IPS-18c (cell line): ENCODE measurements at regions not wholly inside any gene's neighbourhood (a gene's known extent, or its start where the extent isn't known, plus 50 kb on each side); places are given as distances from the start of the nearest gene placed in this dataset.
A peak's percentile ranks its signal among the peaks of the same experiment; 100 is the strongest.

Experiments used
- H3K4me3 ChIP-seq: 2 replicates; pipeline ENCODE4 v1.7.0; 2013; ENCODE audit warnings: low read depth, mild to moderate bottlenecking, low read length, moderate library complexity; ENCODE audit not compliant: insufficient read depth
- H3K9me3 ChIP-seq: one replicate; pipeline ENCODE4 v1.6.1; 2013; ENCODE audit warnings: mild to moderate bottlenecking, low read length, moderate library complexity; ENCODE audit not compliant: control insufficient read depth, insufficient read depth

- H3K9me3 ChIP-seq: no peaks in the 10 kb centered on the region
- H3K4me3 ChIP-seq: no peak overlapping the region
These were observed 728.8 kb upstream of the RBFOX1 start for GRCh38 chr16:6603780-6604325.

- H3K4me3 ChIP-seq: no peak overlapping the region
- no peaks in the 10 kb centered on the region for H3K9me3 ChIP-seq
These were observed 730.2 kb upstream of the RBFOX1 start for GRCh38 chr16:6602405-6602804.

GRCh38 chr16:6600167-6600566 lies 732.5 kb upstream of the RBFOX1 start:
- H3K4me3 ChIP-seq: no peak overlapping the region
- no peaks in the 10 kb centered on the region for H3K9me3 ChIP-seq

GRCh38 chr16:6593799-6594198 lies 738.8 kb upstream of the RBFOX1 start:
- no peaks in the 10 kb centered on the region for H3K9me3 ChIP-seq
- no peak overlapping the region for H3K4me3 ChIP-seq

- H3K4me3 ChIP-seq: no peak overlapping the region
These were observed 756.0 kb upstream of the RBFOX1 start for GRCh38 chr16:6576606-6577005.

GRCh38 chr16:6576113-6576512 lies 756.5 kb upstream of the RBFOX1 start:
- no peak overlapping the region for H3K4me3 ChIP-seq
- no peaks in the 10 kb centered on the region for H3K9me3 ChIP-seq

More at GRCh38 chr16:6576606-6577005, 756.0 kb upstream of the RBFOX1 start:
- no peaks in the 10 kb centered on the region for H3K9me3 ChIP-seq

GRCh38 chr16:6574146-6574545 lies 758.5 kb upstream of the RBFOX1 start:
- Histone ChIP-seq H3K4me3 (no peak overlapping the region), H3K9me3 (no peaks in the 10 kb centered on the region)

- Histone ChIP-seq H3K4me3 (no peak overlapping the region), H3K9me3 (no peaks in the 10 kb centered on the region)
These were observed 759.1 kb upstream of the RBFOX1 start for GRCh38 chr16:6573577-6573976.

- H3K4me3 ChIP-seq: no peak overlapping the region
- H3K9me3 ChIP-seq: no peaks in the 10 kb centered on the region
These were observed 761.6 kb upstream of the RBFOX1 start for GRCh38 chr16:6571044-6571443.

GRCh38 chr16:6570530-6570929 lies 762.1 kb upstream of the RBFOX1 start:
- no peaks in the 10 kb centered on the region for H3K9me3 ChIP-seq
- H3K4me3 ChIP-seq: no peak overlapping the region

- H3K4me3 ChIP-seq: no peak overlapping the region
These were observed 769.7 kb upstream of the RBFOX1 start for GRCh38 chr16:6562986-6563385.

GRCh38 chr16:6560306-6561100 lies 772.1 kb upstream of the RBFOX1 start:
- Histone ChIP-seq H3K4me3 (no peak overlapping the region), H3K9me3 (no peaks in the 10 kb centered on the region)

More at GRCh38 chr16:6562986-6563385, 769.7 kb upstream of the RBFOX1 start:
- no peaks in the 10 kb centered on the region for H3K9me3 ChIP-seq

GRCh38 chr16:6558661-6559060 lies 774.0 kb upstream of the RBFOX1 start:
- Histone ChIP-seq H3K4me3 (no peak overlapping the region), H3K9me3 (no peaks in the 10 kb centered on the region)

GRCh38 chr16:6558126-6558525 lies 774.5 kb upstream of the RBFOX1 start:
- H3K4me3 ChIP-seq: 0 out of 2 replicates have a peak overlapping the region, but pooled peaks have one; percentile 17

GRCh38 chr16:6557353-6558023 lies 775.2 kb upstream of the RBFOX1 start:
- Histone ChIP-seq H3K4me3 (no peak overlapping the region), H3K9me3 (no peaks in the 10 kb centered on the region)

More at GRCh38 chr16:6558126-6558525, 774.5 kb upstream of the RBFOX1 start:
- no peaks in the 10 kb centered on the region for H3K9me3 ChIP-seq

GRCh38 chr16:6549415-6549814 lies 783.2 kb upstream of the RBFOX1 start:
- no peak overlapping the region for H3K4me3 ChIP-seq
- no peaks in the 10 kb centered on the region for H3K9me3 ChIP-seq

- H3K4me3 ChIP-seq: no peak overlapping the region
- no peaks in the 10 kb centered on the region for H3K9me3 ChIP-seq
These were observed 784.1 kb upstream of the RBFOX1 start for GRCh38 chr16:6548507-6548906.

- H3K4me3 ChIP-seq: no peak overlapping the region
- no peaks in the 10 kb centered on the region for H3K9me3 ChIP-seq
These were observed 785.5 kb upstream of the RBFOX1 start for GRCh38 chr16:6547131-6547530.
